GM19463 (cell line): ENCODE measurements at regions not wholly inside any gene's neighbourhood (a gene's known extent, or its start where the extent isn't known, plus 50 kb on each side); places are given as distances from the start of the nearest gene placed in this dataset.

Source experiments
- ATAC-seq: cut with Tn5 transposase; IDR thresholded peaks from one replicate; pipeline ENCODE4 v1.9.1; 2021; ENCODE audit warnings: mild to moderate bottlenecking, moderate library complexity; ENCODE audit not compliant: unreplicated experiment

- ATAC-seq: no peak
Observed at GRCh38 chr6:100944644-100945043, 63.5 kb upstream of the ASCC3 start.

GRCh38 chr6:100946021-100946540, 65.0 kb upstream of the ASCC3 start:
- no peak for ATAC-seq

- no peak for ATAC-seq
Observed at GRCh38 chr6:100946711-100947110, 65.6 kb upstream of the ASCC3 start.

- no peak for ATAC-seq
Observed at GRCh38 chr6:100948381-100949133, 67.4 kb upstream of the ASCC3 start.

- ATAC-seq: no peak
Observed at GRCh38 chr6:100952006-100952405, 70.9 kb upstream of the ASCC3 start.

GRCh38 chr6:100959280-100959679, 78.2 kb upstream of the ASCC3 start:
- ATAC-seq: no peak

GRCh38 chr6:100962466-100962865, 81.3 kb upstream of the ASCC3 start:
- ATAC-seq: no peak

GRCh38 chr6:100965067-100965466, 83.9 kb upstream of the ASCC3 start:
- no peak for ATAC-seq

- ATAC-seq: no peak
Observed at GRCh38 chr6:100968949-100969348, 87.8 kb upstream of the ASCC3 start.

GRCh38 chr6:100979267-100979666, 98.1 kb upstream of the ASCC3 start:
- ATAC-seq: no peak

- no peak for ATAC-seq
Observed at GRCh38 chr6:100980949-100981348, 99.8 kb upstream of the ASCC3 start.

GRCh38 chr6:100986921-100987320, 105.8 kb upstream of the ASCC3 start:
- no peak for ATAC-seq

GRCh38 chr6:100987556-100987955, 106.4 kb upstream of the ASCC3 start:
- no peak for ATAC-seq

GRCh38 chr6:100988391-100988984, 107.4 kb upstream of the ASCC3 start:
- ATAC-seq: no peak

GRCh38 chr6:100990070-100990469, 108.9 kb upstream of the ASCC3 start:
- no peak for ATAC-seq

GRCh38 chr6:100996409-100996808, 115.3 kb upstream of the ASCC3 start:
- ATAC-seq: no peak

- no peak for ATAC-seq
Observed at GRCh38 chr6:100998111-100998510, 117.0 kb upstream of the ASCC3 start.

- ATAC-seq: no peak
Observed at GRCh38 chr6:100999034-100999597, 118.0 kb upstream of the ASCC3 start.

- no peak for ATAC-seq
Observed at GRCh38 chr6:101000341-101000740, 119.2 kb upstream of the ASCC3 start.

GRCh38 chr6:101001012-101001411, 119.9 kb upstream of the ASCC3 start:
- ATAC-seq: no peak

GRCh38 chr6:101001607-101002006, 120.5 kb upstream of the ASCC3 start:
- ATAC-seq: no peak

- ATAC-seq: no peak
Observed at GRCh38 chr6:101003075-101003474, 121.9 kb upstream of the ASCC3 start.
